ENCODE measurements at regions not wholly inside any gene's neighbourhood (a gene's known extent, or its start where the extent isn't known, plus 50 kb on each side); places are given as distances from the start of the nearest gene placed in this dataset.
"Not testable (repeated sequence)": the region's sequence is repeated elsewhere in the genome, so short reads cannot be mapped to it uniquely, and the experiment has no call there.

- H3K4me3 ChIP-seq (ENCODE audit: low read depth, low read length) = no peak overlapping the region
- TF ChIP-seq CTCF (IDR thresholded peaks at IDR 0.05; ENCODE audit: low read depth, low read length) = no peak
Observed at GRCh38 chr4:75325318-75325979, 188.8 kb downstream of the RCHY1 start.

GRCh38 chr4:75321484-75321883, 192.7 kb downstream of the RCHY1 start:
- no peak overlapping the region for H3K4me3 ChIP-seq (ENCODE audit: low read depth, low read length)
- no peak for TF ChIP-seq CTCF (IDR thresholded peaks at IDR 0.05; ENCODE audit: low read depth, low read length)

- H3K4me3 ChIP-seq (ENCODE audit: low read depth, low read length) = not testable (repeated sequence)
Observed at GRCh38 chr4:75317641-75318040, 196.6 kb downstream of the RCHY1 start.

GRCh38 chr4:75308049-75308448, 206.2 kb downstream of the RCHY1 start:
- no peak overlapping the region for H3K4me3 ChIP-seq (ENCODE audit: low read depth, low read length)
- TF ChIP-seq CTCF (IDR thresholded peaks at IDR 0.05; ENCODE audit: low read depth, low read length) = no peak

GRCh38 chr4:75306506-75306905, 207.7 kb downstream of the RCHY1 start:
- no peak overlapping the region for H3K4me3 ChIP-seq (ENCODE audit: low read depth, low read length)
- no peak for TF ChIP-seq CTCF (IDR thresholded peaks at IDR 0.05; ENCODE audit: low read depth, low read length)

GRCh38 chr4:75302648-75303047, 211.6 kb downstream of the RCHY1 start:
- no peak overlapping the region for H3K4me3 ChIP-seq (ENCODE audit: low read depth, low read length)
- no peak for TF ChIP-seq CTCF (IDR thresholded peaks at IDR 0.05; ENCODE audit: low read depth, low read length)

- H3K4me3 ChIP-seq (ENCODE audit: low read depth, low read length) = no peak overlapping the region
- 0 out of 2 replicates have a peak, but pooled peaks have one; percentile 19 for TF ChIP-seq CTCF (IDR thresholded peaks at IDR 0.05; ENCODE audit: low read depth, low read length)
Observed at GRCh38 chr4:75289914-75290582, 224.2 kb downstream of the RCHY1 start.
